ENCODE measurements at regions not wholly inside any gene's neighbourhood (a gene's known extent, or its start where the extent isn't known, plus 50 kb on each side); places are given as distances from the start of the nearest gene placed in this dataset.

DNA sequence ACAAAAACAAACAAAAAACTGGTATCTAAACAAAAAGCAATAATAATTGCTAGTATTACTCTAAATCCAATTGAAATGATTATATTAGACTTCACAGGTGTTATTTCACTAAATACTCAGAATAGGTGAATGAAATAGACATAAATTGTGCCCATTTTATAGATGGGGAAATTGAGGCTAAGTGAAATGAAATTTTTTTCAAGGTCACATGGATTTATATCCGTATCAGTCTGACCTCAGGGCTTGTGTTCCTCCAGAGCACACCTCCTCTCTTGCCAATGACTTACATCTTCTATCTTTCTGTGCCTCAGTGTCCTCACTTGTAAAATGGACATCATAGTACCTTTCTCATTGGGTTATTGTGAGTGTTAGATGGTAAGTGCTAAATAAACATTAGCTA is 72.3 kb downstream of the GP2 start:
- no peak for TF ChIP-seq CTCF (IDR thresholded peaks at IDR 0.05; ENCODE audit: poor library complexity)
- TF ChIP-seq EZH2 (IDR thresholded peaks at IDR 0.05; ENCODE audit: borderline replicate concordance): no peak

Measured in hepatocyte (in vitro differentiated cells).